OCI-LY7 (cell line): ENCODE measurements at regions not wholly inside any gene's neighbourhood (a gene's known extent, or its start where the extent isn't known, plus 50 kb on each side); places are given as distances from the start of the nearest gene placed in this dataset.
"Not testable (repeated sequence)": the region's sequence is repeated elsewhere in the genome, so short reads cannot be mapped to it uniquely, and the experiment has no call there.

ENCODE experiments used
- BruUV-seq: library from RNA; stranded (reverse); fragments of 400-500 nt; replicated peaks from 2 replicates; lab custom pipeline; 2021; lab: Mats Ljungman, UMichigan
- CTCF ChIA-PET: fragments of 300-600 bp; sonication (Branson Sonifier 250); formaldehyde crosslinking; loops from one replicate; lab custom pipeline; 2022; ENCODE audit warnings: antibody characterized with exemption; ENCODE audit not compliant: unreplicated experiment; lab: Charles Lee
- POLR2A ChIA-PET: fragments of 300-600 bp; sonication (Branson Sonifier 250); formaldehyde crosslinking; loops from one replicate; lab custom pipeline; 2022; ENCODE audit warnings: antibody characterized with exemption; lab: Charles Lee
- DNase-seq: peaks from one replicate; pipeline ENCODE4 v3.0.0-alpha.2; 2015; ENCODE audit warnings: low spot score
- H2AFZ ChIP-seq: fragments of 200-600 bp; sonication (generic), shearing (Covaris generic); 2 replicates; pipeline ENCODE4 v1.6.1; 2014; ENCODE audit warnings: mild to moderate bottlenecking, antibody characterized with exemption, low read length, moderate library complexity
- H3K27ac ChIP-seq: fragments of 200-600 bp; sonication (generic); 2 replicates; pipeline ENCODE4 v1.5.1; 2014; ENCODE audit warnings: mixed run types, low read depth, mild to moderate bottlenecking, moderate library complexity, low read length, inconsistent platforms; ENCODE audit not compliant: poor library complexity, severe bottlenecking
- H3K36me3 ChIP-seq: fragments of 200-600 bp; sonication (generic); 2 replicates; pipeline ENCODE4 v1.6.1; 2014; ENCODE audit warnings: mild to moderate bottlenecking, antibody characterized with exemption, low read length, moderate library complexity, mixed read lengths; ENCODE audit not compliant: insufficient read depth
- H3K4me1 ChIP-seq: fragments of 200-600 bp; sonication (generic); 2 replicates; pipeline ENCODE4 v1.5.1; 2014; ENCODE audit warnings: mild to moderate bottlenecking, low read length; ENCODE audit not compliant: insufficient read depth, poor library complexity, severe bottlenecking
- H3K4me2 ChIP-seq: fragments of 200-600 bp; sonication (generic); 2 replicates; pipeline ENCODE4 v1.6.1; 2014; ENCODE audit warnings: mild to moderate bottlenecking, low read length
- H3K4me3 ChIP-seq: fragments of 200-600 bp; sonication (generic); 2 replicates; pipeline ENCODE4 v1.5.1; 2014; ENCODE audit warnings: mild to moderate bottlenecking, low read depth, low read length; ENCODE audit not compliant: poor library complexity, severe bottlenecking
- H3K79me2 ChIP-seq: fragments of 200-600 bp; sonication (generic); 2 replicates; pipeline ENCODE4 v1.6.1; 2016; ENCODE audit warnings: low read depth, mild to moderate bottlenecking, low read length, moderate library complexity, mixed read lengths; ENCODE audit not compliant: insufficient read depth
- H3K9me2 ChIP-seq: fragments of 200-600 bp; sonication (generic); 2 replicates; pipeline ENCODE4 v1.6.1; 2016; ENCODE audit warnings: mild to moderate bottlenecking, low read length, mixed read lengths; ENCODE audit not compliant: insufficient read depth
- H3K9me3 ChIP-seq: fragments of 200-600 bp; sonication (generic); 2 replicates; pipeline ENCODE4 v1.6.1; 2014; ENCODE audit warnings: mild to moderate bottlenecking, mixed run types, low read length, mixed read lengths
- H4K20me1 ChIP-seq: fragments of 200-600 bp; sonication (generic); 2 replicates; pipeline ENCODE4 v1.6.1; 2014; ENCODE audit warnings: mild to moderate bottlenecking, antibody characterized with exemption, low read length, moderate library complexity, mixed read lengths; ENCODE audit not compliant: insufficient read depth
- CTCF ChIP-seq: fragments of 200-600 bp; sonication (generic); conservative IDR thresholded peaks from 2 replicates; pipeline ENCODE4 v1.5.1; 2014; ENCODE audit warnings: mild to moderate bottlenecking, antibody characterized with exemption, low read length, moderate library complexity, mixed read lengths
- EZH2phosphoT487 ChIP-seq: fragments of 200-600 bp; sonication (generic); IDR thresholded peaks from 2 replicates; pipeline ENCODE4 v1.6.1; 2018; ENCODE audit warnings: low read depth, borderline replicate concordance, mild to moderate bottlenecking, mixed run types, antibody characterized with exemption, low read length, moderate library complexity, mixed read lengths
- intact Hi-C: fragments of 100-400 bp; cut with micrococcal nuclease; formaldehyde crosslinking; loops from one replicate; pipeline ENCODE4 v1.10.0; 2022; ENCODE audit not compliant: unreplicated experiment

- intact Hi-C loops, result no loop called here
These were observed 510.4 kb upstream of the CNTNAP5 start for GRCh38 chr2:123514613-123515207.

GRCh38 chr2:123518367-123518766 lies 506.7 kb upstream of the CNTNAP5 start:
- no peaks in the 10 kb centered on the region for H3K36me3 ChIP-seq
- no peaks in the 10 kb centered on the region for H4K20me1 ChIP-seq
- CTCF ChIA-PET, result no interaction called here
- DNase-seq, result no peak
- no peak overlapping the region for H3K4me2 ChIP-seq
- no peaks in the 10 kb centered on the region for H3K4me1 ChIP-seq
- H3K9me2 ChIP-seq, result no peaks in the 10 kb centered on the region
- no peak overlapping the region for H3K4me3 ChIP-seq
- POLR2A ChIA-PET, result interaction anchor here (0.6 kb wide), 1 partner anchor 20 kb away, joined by 3 read pairs; no protein-coding TSS in a partner anchor
- no peak for TF ChIP-seq EZH2phosphoT487
- no peak for TF ChIP-seq CTCF
- H3K9me3 ChIP-seq, result no peaks in the 10 kb centered on the region
- no TSS peak for BruUV-seq
- H3K27ac ChIP-seq, result no peak overlapping the region
- intact Hi-C loops, result no loop called here
- H3K79me2 ChIP-seq, result no peaks in the 10 kb centered on the region
- no peak overlapping the region for H2AFZ ChIP-seq

More at GRCh38 chr2:123514613-123515207, 510.4 kb upstream of the CNTNAP5 start:
- ChIA-PET CTCF (no interaction called here), POLR2A (interaction anchor here (0.6 kb wide), 1 partner anchor 45 kb away, joined by 4 read pairs; no protein-coding TSS in a partner anchor)
- TF ChIP-seq CTCF (no peak), EZH2phosphoT487 (no peak)
- Histone ChIP-seq H3K9me3 (no peaks in the 10 kb centered on the region), H3K4me1 (no peaks in the 10 kb centered on the region), H3K4me3 (no peak overlapping the region), H2AFZ (no peak overlapping the region), H3K79me2 (no peaks in the 10 kb centered on the region), H3K9me2 (no peaks in the 10 kb centered on the region), H3K36me3 (no peaks in the 10 kb centered on the region), H3K27ac (no peak overlapping the region), H4K20me1 (no peaks in the 10 kb centered on the region), H3K4me2 (no peak overlapping the region)
- no TSS peak for BruUV-seq
- DNase-seq, result no peak

- Histone ChIP-seq H3K4me3 (no peak overlapping the region), H3K4me1 (no peaks in the 10 kb centered on the region), H2AFZ (no peak overlapping the region), H4K20me1 (no peaks in the 10 kb centered on the region), H3K27ac (no peak overlapping the region), H3K4me2 (no peak overlapping the region), H3K9me2 (no peaks in the 10 kb centered on the region), H3K36me3 (no peaks in the 10 kb centered on the region), H3K9me3 (no peaks in the 10 kb centered on the region), H3K79me2 (no peaks in the 10 kb centered on the region)
- no peak for TF ChIP-seq CTCF
- no peak for TF ChIP-seq EZH2phosphoT487
- intact Hi-C loops, result no loop called here
- DNase-seq, result no peak
- no TSS peak for BruUV-seq
- CTCF ChIA-PET, result no interaction called here
- POLR2A ChIA-PET, result no interaction called here
These were observed 503.2 kb upstream of the CNTNAP5 start for GRCh38 chr2:123521854-123522253.

GRCh38 chr2:123522498-123522897 lies 502.6 kb upstream of the CNTNAP5 start:
- H3K4me2 ChIP-seq, H3K36me3 ChIP-seq, H3K9me2 ChIP-seq, POLR2A ChIA-PET, H3K9me3 ChIP-seq, H2AFZ ChIP-seq, intact Hi-C loops, CTCF ChIA-PET, H3K4me3 ChIP-seq, DNase-seq, H3K79me2 ChIP-seq, H3K27ac ChIP-seq, BruUV-seq, H3K4me1 ChIP-seq, H4K20me1 ChIP-seq: not testable (repeated sequence)
